ENCODE measurements at regions not wholly inside any gene's neighbourhood (a gene's known extent, or its start where the extent isn't known, plus 50 kb on each side); places are given as distances from the start of the nearest gene placed in this dataset.

- Histone ChIP-seq H3K4me3 (no peak overlapping the region), H3K36me3 (no peaks in the 10 kb centered on the region), H3K9me3 (no peaks in the 10 kb centered on the region), H3K4me1 (no peaks in the 10 kb centered on the region), H3K27me3 (peaks cover under 1 to 27% of the 10 kb centered on the region in 2 donors), H3K27ac (no peak overlapping the region)
- DNase-seq (no peak), ATAC-seq (no peak)
- TF ChIP-seq CTCF (IDR thresholded peaks at IDR 0.05): no peak
- intact Hi-C loops (cut with DNase I): no loop called here
Measured at GRCh38 chr11:115693002-115693401, 188.8 kb upstream of the CADM1 start.

DNA sequence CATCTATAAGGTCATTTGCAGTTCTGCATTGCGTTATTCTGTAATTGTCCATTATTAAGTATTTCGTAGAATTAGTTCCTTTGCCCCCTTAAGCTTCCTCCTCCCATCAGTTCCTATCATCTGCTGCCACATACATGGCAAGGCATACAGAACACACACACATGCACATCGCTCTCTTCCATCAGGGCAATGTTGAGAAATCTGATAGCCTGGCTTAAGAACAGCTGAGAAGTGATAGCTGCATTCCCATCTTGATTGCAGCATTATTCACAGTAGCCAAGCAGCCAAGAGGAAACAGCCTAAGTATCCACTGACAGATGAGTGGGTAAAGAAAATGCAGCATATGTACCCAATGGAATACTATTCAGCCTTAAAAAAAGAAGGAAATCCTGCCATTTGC, 186.8 kb upstream of the CADM1 start:
- Histone ChIP-seq H3K4me3 (no peak overlapping the region), H3K9me3 (no peaks in the 10 kb centered on the region), H3K4me1 (no peaks in the 10 kb centered on the region), H3K36me3 (no peaks in the 10 kb centered on the region), H3K27ac (no peak overlapping the region), H3K27me3 (peaks cover 4 to 41% of the 10 kb centered on the region in 2 donors)
- intact Hi-C loops (cut with DNase I): no loop called here
- no peak for DNase-seq
- TF ChIP-seq CTCF (IDR thresholded peaks at IDR 0.05): no peak
- no peak for ATAC-seq

DNA sequence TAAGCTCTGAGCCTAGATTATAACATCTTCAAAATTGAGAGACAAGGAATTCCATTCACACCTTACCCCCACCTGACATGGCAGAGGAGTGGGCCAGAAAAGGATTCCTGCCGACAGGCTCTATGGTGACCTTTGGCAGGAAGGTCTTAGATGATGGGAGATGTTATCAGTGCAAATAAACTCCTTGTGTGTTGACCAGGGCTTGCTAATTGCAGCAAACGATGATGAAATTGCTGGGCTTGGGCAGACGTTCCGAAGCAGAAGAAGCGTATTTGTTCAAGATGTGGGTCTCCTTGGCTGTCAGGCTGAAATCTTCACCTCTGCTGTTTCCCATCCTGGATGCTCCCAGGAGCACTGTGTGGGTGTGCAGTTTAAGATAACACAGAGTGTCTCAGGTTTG, 183.7 kb upstream of the CADM1 start:
- ATAC-seq: no peak
- no peak for TF ChIP-seq CTCF (IDR thresholded peaks at IDR 0.05)

GRCh38 chr11:115684699-115685098, 180.5 kb upstream of the CADM1 start:
- H3K36me3 ChIP-seq: no peaks in the 10 kb centered on the region
- no peak for DNase-seq
- H3K27ac ChIP-seq: no peak overlapping the region
- H3K9me3 ChIP-seq: no peaks in the 10 kb centered on the region
- ATAC-seq: no peak
- no peak for TF ChIP-seq CTCF (IDR thresholded peaks at IDR 0.05)
- no peak overlapping the region for H3K4me3 ChIP-seq
- peaks cover 4 to 31% of the 10 kb centered on the region in 2 donors for H3K27me3 ChIP-seq
- no peaks in the 10 kb centered on the region for H3K4me1 ChIP-seq
- intact Hi-C loops (cut with DNase I): no loop called here

More for the DNA sequence above, 183.7 kb upstream of the CADM1 start:
- peaks cover 4 to 41% of the 10 kb centered on the region in 2 donors for H3K27me3 ChIP-seq
- intact Hi-C loops (cut with DNase I): no loop called here
- DNase-seq: no peak
- no peaks in the 10 kb centered on the region for H3K4me1 ChIP-seq
- H3K36me3 ChIP-seq: no peaks in the 10 kb centered on the region
- no peaks in the 10 kb centered on the region for H3K9me3 ChIP-seq
- no peak overlapping the region for H3K4me3 ChIP-seq
- no peak overlapping the region for H3K27ac ChIP-seq

- DNase-seq (no peak), ATAC-seq (no peak)
- no peaks in the 10 kb centered on the region for H3K4me1 ChIP-seq
- H3K27me3 ChIP-seq: peaks cover 4 to 25% of the 10 kb centered on the region in 2 donors
- H3K36me3 ChIP-seq: no peaks in the 10 kb centered on the region
- H3K27ac ChIP-seq: no peak overlapping the region
- no peaks in the 10 kb centered on the region for H3K9me3 ChIP-seq
- no peak for TF ChIP-seq CTCF (IDR thresholded peaks at IDR 0.05)
- intact Hi-C loops (cut with DNase I): no loop called here
- H3K4me3 ChIP-seq: no peak overlapping the region
Measured at GRCh38 chr11:115684135-115684534, 179.9 kb upstream of the CADM1 start.
